ENCODE measurements at regions not wholly inside any gene's neighbourhood (a gene's known extent, or its start where the extent isn't known, plus 50 kb on each side); places are given as distances from the start of the nearest gene placed in this dataset.

DNA sequence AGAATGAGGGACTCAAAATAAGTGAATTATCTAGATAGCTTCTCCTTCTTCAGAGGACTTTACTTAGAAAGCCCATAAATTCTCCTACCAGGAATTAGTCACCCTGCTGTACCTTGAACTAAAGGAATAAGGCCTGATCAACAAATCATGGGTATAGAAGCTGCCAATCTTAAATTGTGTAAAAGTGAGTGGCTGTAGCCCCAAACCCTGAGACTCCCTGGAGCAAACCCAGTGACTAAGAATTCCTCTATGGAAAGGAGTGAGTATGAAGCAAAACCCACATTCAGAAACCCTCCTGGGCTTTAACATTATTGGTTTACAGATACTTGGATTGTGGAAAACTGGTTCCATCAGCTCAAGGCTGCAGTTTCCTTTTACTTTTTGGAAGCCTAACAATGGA lies 285.8 kb upstream of the TBX18 start:
- TF ChIP-seq, protein P1, sequence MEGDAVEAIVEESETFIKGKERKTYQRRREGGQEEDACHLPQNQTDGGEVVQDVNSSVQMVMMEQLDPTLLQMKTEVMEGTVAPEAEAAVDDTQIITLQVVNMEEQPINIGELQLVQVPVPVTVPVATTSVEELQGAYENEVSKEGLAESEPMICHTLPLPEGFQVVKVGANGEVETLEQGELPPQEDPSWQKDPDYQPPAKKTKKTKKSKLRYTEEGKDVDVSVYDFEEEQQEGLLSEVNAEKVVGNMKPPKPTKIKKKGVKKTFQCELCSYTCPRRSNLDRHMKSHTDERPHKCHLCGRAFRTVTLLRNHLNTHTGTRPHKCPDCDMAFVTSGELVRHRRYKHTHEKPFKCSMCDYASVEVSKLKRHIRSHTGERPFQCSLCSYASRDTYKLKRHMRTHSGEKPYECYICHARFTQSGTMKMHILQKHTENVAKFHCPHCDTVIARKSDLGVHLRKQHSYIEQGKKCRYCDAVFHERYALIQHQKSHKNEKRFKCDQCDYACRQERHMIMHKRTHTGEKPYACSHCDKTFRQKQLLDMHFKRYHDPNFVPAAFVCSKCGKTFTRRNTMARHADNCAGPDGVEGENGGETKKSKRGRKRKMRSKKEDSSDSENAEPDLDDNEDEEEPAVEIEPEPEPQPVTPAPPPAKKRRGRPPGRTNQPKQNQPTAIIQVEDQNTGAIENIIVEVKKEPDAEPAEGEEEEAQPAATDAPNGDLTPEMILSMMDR (conservative IDR thresholded peaks at IDR 0.05): no peak
- no peak for TF ChIP-seq ZFX (IDR thresholded peaks at IDR 0.05)

All from C4-2B (cell line).